Uterus (tissue), 2 donors: ENCODE measurements at regions not wholly inside any gene's neighbourhood (a gene's known extent, or its start where the extent isn't known, plus 50 kb on each side); places are given as distances from the start of the nearest gene placed in this dataset.

Experiments used
- POLR2A ChIP-seq, 2 donors: fragments of 450-650 bp; IDR thresholded peaks; one replicate each; pipeline ENCODE4 v1.6.1; 2016; ENCODE audit warnings: antibody characterized with exemption in 2 of 2, mild to moderate bottlenecking in 1 of 2, moderate library complexity in 1 of 2
- TF ChIP-seq, protein P1 (sequence below), 4 experiments: fragments of 200-600 bp in 2 of 4; fragments of 450-650 bp in 2 of 4; sonication (generic) in 2 of 4; IDR thresholded peaks; one replicate each; pipeline ENCODE4 v1.5.1; 2016 to 2019; ENCODE audit warnings: antibody characterized with exemption in 4 of 4, mild to moderate bottlenecking in 2 of 4, moderate library complexity in 1 of 4

DNA sequence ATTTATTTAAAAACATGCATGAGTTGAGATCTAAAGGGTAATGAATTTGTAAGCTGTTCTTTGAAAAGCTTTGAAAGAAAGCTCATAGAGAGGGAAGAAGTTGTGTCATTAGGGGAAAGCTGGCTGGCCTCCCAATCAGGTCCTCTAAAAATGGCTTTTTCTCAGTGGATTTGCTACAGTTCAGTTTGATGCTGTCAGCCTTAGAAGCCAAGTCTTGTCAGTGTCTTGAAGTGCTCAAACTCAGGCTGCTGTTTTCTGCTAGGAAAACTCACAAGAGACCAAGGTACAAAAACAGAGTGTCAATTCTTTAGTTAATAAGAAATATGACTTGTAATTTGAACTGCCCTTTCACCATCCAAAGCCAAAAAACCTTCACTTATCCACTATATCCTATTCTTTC, 243.8 kb downstream of the OTOL1 start:
- TF ChIP-seq, protein P1, sequence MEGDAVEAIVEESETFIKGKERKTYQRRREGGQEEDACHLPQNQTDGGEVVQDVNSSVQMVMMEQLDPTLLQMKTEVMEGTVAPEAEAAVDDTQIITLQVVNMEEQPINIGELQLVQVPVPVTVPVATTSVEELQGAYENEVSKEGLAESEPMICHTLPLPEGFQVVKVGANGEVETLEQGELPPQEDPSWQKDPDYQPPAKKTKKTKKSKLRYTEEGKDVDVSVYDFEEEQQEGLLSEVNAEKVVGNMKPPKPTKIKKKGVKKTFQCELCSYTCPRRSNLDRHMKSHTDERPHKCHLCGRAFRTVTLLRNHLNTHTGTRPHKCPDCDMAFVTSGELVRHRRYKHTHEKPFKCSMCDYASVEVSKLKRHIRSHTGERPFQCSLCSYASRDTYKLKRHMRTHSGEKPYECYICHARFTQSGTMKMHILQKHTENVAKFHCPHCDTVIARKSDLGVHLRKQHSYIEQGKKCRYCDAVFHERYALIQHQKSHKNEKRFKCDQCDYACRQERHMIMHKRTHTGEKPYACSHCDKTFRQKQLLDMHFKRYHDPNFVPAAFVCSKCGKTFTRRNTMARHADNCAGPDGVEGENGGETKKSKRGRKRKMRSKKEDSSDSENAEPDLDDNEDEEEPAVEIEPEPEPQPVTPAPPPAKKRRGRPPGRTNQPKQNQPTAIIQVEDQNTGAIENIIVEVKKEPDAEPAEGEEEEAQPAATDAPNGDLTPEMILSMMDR (IDR thresholded peaks at IDR 0.05), result no peak
- TF ChIP-seq POLR2A (IDR thresholded peaks at IDR 0.05), result no peak
